GM12878 (cell line): ENCODE measurements at regions not wholly inside any gene's neighbourhood (a gene's known extent, or its start where the extent isn't known, plus 50 kb on each side); places are given as distances from the start of the nearest gene placed in this dataset.

Source experiments
- BMI1 ChIP-seq: fragments of 450-650 bp; IDR thresholded peaks from 2 replicates; pipeline ENCODE4 v1.6.1; 2016; ENCODE audit warnings: mild to moderate bottlenecking, moderate library complexity, borderline replicate concordance
- CHD2 ChIP-seq: IDR thresholded peaks from 2 replicates; pipeline ENCODE4 v1.6.1; 2011; ENCODE audit warnings: low read depth, low read length, improper control_type of control experiment, borderline replicate concordance
- EP300 ChIP-seq, 2 experiments: fragments of 150-350 bp in 1 of 2; IDR thresholded peaks; 2 replicates each; pipeline ENCODE4 v1.6.1; 2011 to 2012; ENCODE audit warnings: low read depth in 2 of 2, low read length in 2 of 2, borderline replicate concordance in 1 of 2, improper control_type of control experiment in 1 of 2, inconsistent platforms in 1 of 2; ENCODE audit not compliant: control insufficient read depth in 1 of 2
- FOS ChIP-seq: IDR thresholded peaks from 3 replicates; pipeline ENCODE4 v1.6.1; 2011; ENCODE audit warnings: borderline replicate concordance; ENCODE audit not compliant: insufficient read length; ENCODE audit errors: extremely low read depth
- GABPA ChIP-seq: IDR thresholded peaks from 2 replicates; pipeline ENCODE4 v1.6.1; 2014; ENCODE audit warnings: antibody characterized with exemption, low read depth, mild to moderate bottlenecking, inconsistent platforms
- JUNB ChIP-seq: IDR thresholded peaks from 2 replicates; pipeline ENCODE4 v1.6.1; 2016; ENCODE audit warnings: antibody characterized with exemption, mild to moderate bottlenecking
- MYC ChIP-seq: IDR thresholded peaks from 2 replicates; pipeline ENCODE4 v1.6.1; 2011; ENCODE audit warnings: mild to moderate bottlenecking, low read length, moderate library complexity, inconsistent platforms; ENCODE audit not compliant: insufficient read depth, insufficient replicate concordance, insufficient read length, severe bottlenecking
- TAF1 ChIP-seq: IDR thresholded peaks from 2 replicates; pipeline ENCODE4 v1.6.1; 2011; ENCODE audit warnings: mild to moderate bottlenecking, low read depth, low read length, borderline replicate concordance
- USF2 ChIP-seq: IDR thresholded peaks from 2 replicates; pipeline ENCODE4 v1.6.1; 2011; ENCODE audit warnings: low read depth, low read length, improper control_type of control experiment, borderline replicate concordance
- TF ChIP-seq, protein P1 (sequence below), 3 experiments: IDR thresholded peaks in 2 of 3; conservative IDR thresholded peaks in 1 of 3; 2 replicates each; pipeline ENCODE4 v1.5.1; 2011; ENCODE audit warnings: low read depth in 3 of 3, low read length in 3 of 3, mild to moderate bottlenecking in 3 of 3, control low read depth in 2 of 3, moderate library complexity in 2 of 3, inconsistent platforms in 1 of 3, mixed read lengths in 1 of 3; ENCODE audit not compliant: control insufficient read depth in 2 of 3, insufficient read depth in 1 of 3; ENCODE audit errors: extremely low read depth in 1 of 3
- TF ChIP-seq, protein P2 (sequence below): IDR thresholded peaks from 2 replicates; pipeline ENCODE4 v1.6.1; 2011; ENCODE audit warnings: mild to moderate bottlenecking, low read depth, low read length, moderate library complexity; ENCODE audit not compliant: insufficient replicate concordance

DNA sequence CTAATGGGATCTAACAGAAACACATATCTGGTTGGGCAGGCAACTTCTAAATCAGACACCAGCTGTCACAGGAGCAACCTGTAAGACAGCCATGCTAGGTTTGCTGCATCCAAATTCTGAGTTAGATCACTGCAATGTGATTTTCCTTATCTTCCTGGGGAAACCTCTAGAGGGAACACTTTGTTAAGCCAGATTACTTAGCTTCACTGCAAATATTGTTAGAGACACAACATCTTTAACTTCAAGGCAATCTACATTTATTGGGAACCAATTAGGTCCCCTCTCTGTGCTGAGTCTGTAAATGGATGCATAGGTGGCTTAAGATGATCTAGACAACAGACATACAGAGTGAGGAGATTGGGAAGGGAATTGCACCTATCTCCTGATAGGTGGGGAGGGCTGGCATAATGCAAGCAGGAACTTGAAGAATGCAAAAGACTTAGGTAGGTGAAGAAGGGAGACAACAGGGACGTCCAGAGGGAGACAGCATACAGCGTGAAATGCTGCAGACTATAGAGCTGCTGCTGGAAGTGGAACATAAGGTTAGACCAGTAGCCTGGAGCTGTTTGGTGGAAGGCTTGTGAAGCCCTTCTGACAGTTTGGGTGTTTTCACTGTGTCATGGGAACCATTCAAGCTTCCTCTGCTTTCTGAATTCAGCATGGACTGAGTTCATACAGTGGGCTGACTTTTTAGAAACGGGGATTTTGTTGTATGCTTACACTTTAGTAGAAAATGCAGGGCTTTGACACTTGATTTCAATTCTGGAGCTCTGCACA, 109.8 kb upstream of the ELMO1 start:
- TF ChIP-seq BMI1, result no peak
- TF ChIP-seq EP300 (IDR thresholded peaks at IDR 0.05; ENCODE audit: borderline replicate concordance in 1 of 2, control insufficient read depth in 1 of 2, low read depth in 2 of 2, low read length in 2 of 2), result no peak
- no peak for TF ChIP-seq TAF1
- TF ChIP-seq FOS, result no peak
- TF ChIP-seq JUNB, result no peak
- TF ChIP-seq MYC, result no peak
- TF ChIP-seq, protein P1, sequence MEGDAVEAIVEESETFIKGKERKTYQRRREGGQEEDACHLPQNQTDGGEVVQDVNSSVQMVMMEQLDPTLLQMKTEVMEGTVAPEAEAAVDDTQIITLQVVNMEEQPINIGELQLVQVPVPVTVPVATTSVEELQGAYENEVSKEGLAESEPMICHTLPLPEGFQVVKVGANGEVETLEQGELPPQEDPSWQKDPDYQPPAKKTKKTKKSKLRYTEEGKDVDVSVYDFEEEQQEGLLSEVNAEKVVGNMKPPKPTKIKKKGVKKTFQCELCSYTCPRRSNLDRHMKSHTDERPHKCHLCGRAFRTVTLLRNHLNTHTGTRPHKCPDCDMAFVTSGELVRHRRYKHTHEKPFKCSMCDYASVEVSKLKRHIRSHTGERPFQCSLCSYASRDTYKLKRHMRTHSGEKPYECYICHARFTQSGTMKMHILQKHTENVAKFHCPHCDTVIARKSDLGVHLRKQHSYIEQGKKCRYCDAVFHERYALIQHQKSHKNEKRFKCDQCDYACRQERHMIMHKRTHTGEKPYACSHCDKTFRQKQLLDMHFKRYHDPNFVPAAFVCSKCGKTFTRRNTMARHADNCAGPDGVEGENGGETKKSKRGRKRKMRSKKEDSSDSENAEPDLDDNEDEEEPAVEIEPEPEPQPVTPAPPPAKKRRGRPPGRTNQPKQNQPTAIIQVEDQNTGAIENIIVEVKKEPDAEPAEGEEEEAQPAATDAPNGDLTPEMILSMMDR (IDR thresholded peaks at IDR 0.05 in 2 of 3, conservative IDR thresholded peaks at IDR 0.05 in 1 of 3; ENCODE audit: control insufficient read depth in 2 of 3, extremely low read depth in 1 of 3, insufficient read depth in 1 of 3, low read depth in 3 of 3, low read length in 3 of 3), result peak in 1 of 3 experiments; percentile 27; a peak in 1 of 6 replicates
- TF ChIP-seq CHD2, result no peak
- TF ChIP-seq USF2, result no peak
- no peak for TF ChIP-seq GABPA
- TF ChIP-seq, protein P2, sequence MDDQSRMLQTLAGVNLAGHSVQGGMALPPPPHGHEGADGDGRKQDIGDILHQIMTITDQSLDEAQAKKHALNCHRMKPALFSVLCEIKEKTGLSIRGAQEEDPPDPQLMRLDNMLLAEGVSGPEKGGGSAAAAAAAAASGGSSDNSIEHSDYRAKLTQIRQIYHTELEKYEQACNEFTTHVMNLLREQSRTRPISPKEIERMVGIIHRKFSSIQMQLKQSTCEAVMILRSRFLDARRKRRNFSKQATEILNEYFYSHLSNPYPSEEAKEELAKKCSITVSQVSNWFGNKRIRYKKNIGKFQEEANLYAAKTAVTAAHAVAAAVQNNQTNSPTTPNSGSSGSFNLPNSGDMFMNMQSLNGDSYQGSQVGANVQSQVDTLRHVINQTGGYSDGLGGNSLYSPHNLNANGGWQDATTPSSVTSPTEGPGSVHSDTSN, result no peak
